HCT116 (cell line): ENCODE measurements at regions not wholly inside any gene's neighbourhood (a gene's known extent, or its start where the extent isn't known, plus 50 kb on each side); places are given as distances from the start of the nearest gene placed in this dataset.

Source experiments
- ATAC-seq: fragments of 200-7000 bp; cut with Tn5 transposase; 2 replicates; pipeline ENCODE4 v1.9.1; 2020; ENCODE audit warnings: mild to moderate bottlenecking, moderate library complexity
- BruUV-seq: library from RNA; stranded (reverse); fragments of 400-500 nt; replicated peaks from 2 replicates; lab custom pipeline; 2021; lab: Mats Ljungman, UMichigan
- CTCF ChIA-PET: fragments of 300-600 bp; sonication (Branson Sonifier 250); formaldehyde crosslinking; loops from one replicate; lab custom pipeline; 2021; ENCODE audit warnings: antibody characterized with exemption; lab: Charles Lee
- POLR2A ChIA-PET: fragments of 300-600, 350-600 bp; sonication (Branson Sonifier 250); formaldehyde crosslinking; loops from one replicate; lab custom pipeline; 2021; ENCODE audit warnings: antibody characterized with exemption; lab: Charles Lee
- RAD21 ChIA-PET, 2 experiments: fragments of 300-600 bp; sonication (Branson Sonifier 250); formaldehyde crosslinking; loops; one replicate each; lab custom pipeline; 2023; ENCODE audit warnings: low total read pairs in 2 of 2; ENCODE audit not compliant: uncharacterized antibody in 2 of 2, unreplicated experiment in 2 of 2, low non-redundant PET in 1 of 2; lab: Charles Lee
- DNase-seq: peaks from one replicate; pipeline ENCODE4 v3.0.0-alpha.2; 2010; ENCODE audit warnings: low read depth, low spot score
- H2AFZ ChIP-seq: fragments of 200-600 bp; shearing (Covaris generic), sonication (generic); 2 replicates; pipeline ENCODE4 v1.6.1; 2017; ENCODE audit warnings: low read depth, mixed run types, mixed read lengths, antibody characterized with exemption, low read length; ENCODE audit not compliant: poor library complexity, severe bottlenecking
- H3K27ac ChIP-seq: 2 replicates; pipeline ENCODE4 v1.5.1; 2012; ENCODE audit warnings: low read depth, low read length
- H3K27me3 ChIP-seq: fragments of 200-600 bp; sonication (generic); 2 replicates; pipeline ENCODE4 v1.6.1; 2016; ENCODE audit warnings: mixed run types, low read length, mixed read lengths; ENCODE audit not compliant: insufficient read depth
- H3K36me3 ChIP-seq, 2 experiments: fragments of 200-500 bp in 1 of 2; fragments of 200-600 bp in 1 of 2; sonication (Bioruptor generic) in 1 of 2; sonication (generic) in 1 of 2; 2 replicates each; pipeline versions ENCODE4 v1.5.1 to v1.6.1; 2014 to 2016; ENCODE audit warnings: low read length in 2 of 2, inconsistent platforms in 1 of 2, mixed read lengths in 1 of 2, mixed run types in 1 of 2; ENCODE audit not compliant: insufficient read depth in 2 of 2, control insufficient read depth in 1 of 2
- H3K4me1 ChIP-seq, 2 experiments: fragments of 200-600 bp in 1 of 2; sonication (generic) in 1 of 2; 2 replicates each; pipeline versions ENCODE4 v1.5.1 to v1.6.1; 2012 to 2017; ENCODE audit warnings: low read length in 2 of 2, inconsistent platforms in 1 of 2, mild to moderate bottlenecking in 1 of 2, mixed read lengths in 1 of 2, mixed run types in 1 of 2, moderate library complexity in 1 of 2; ENCODE audit not compliant: insufficient read depth in 2 of 2, control insufficient read depth in 1 of 2
- H3K4me2 ChIP-seq: fragments of 200-600 bp; sonication (generic); 2 replicates; pipeline ENCODE4 v1.6.1; 2017; ENCODE audit warnings: mixed run types, low read length, mixed read lengths
- H3K4me3 ChIP-seq, 2 experiments: fragments of 200-600 bp in 1 of 2; sonication (generic) in 1 of 2; replicated peaks in 1 of 2; 2 replicates each; pipeline ENCODE4 v1.5.1; 2011 to 2016; ENCODE audit warnings: low read length in 2 of 2, control low read depth in 1 of 2, low read depth in 1 of 2, mild to moderate bottlenecking in 1 of 2, mixed read lengths in 1 of 2, mixed run types in 1 of 2
- H3K79me2 ChIP-seq: fragments of 200-600 bp; sonication (generic); 2 replicates; pipeline ENCODE4 v1.6.1; 2017; ENCODE audit warnings: mild to moderate bottlenecking, mixed run types, low read length, moderate library complexity, mixed read lengths; ENCODE audit not compliant: insufficient read depth
- H3K9ac ChIP-seq: fragments of 200-600 bp; sonication (generic); 2 replicates; pipeline ENCODE4 v1.6.1; 2016; ENCODE audit warnings: low read length, mixed read lengths
- H3K9me2 ChIP-seq: fragments of 200-600 bp; sonication (generic), shearing (Covaris generic); 2 replicates; pipeline ENCODE4 v1.6.1; 2017; ENCODE audit warnings: mixed run types, mild to moderate bottlenecking, moderate library complexity; ENCODE audit not compliant: insufficient read depth
- H3K9me3 ChIP-seq, 2 experiments: fragments of 200-500 bp in 1 of 2; fragments of 200-600 bp in 1 of 2; sonication (Bioruptor generic) in 1 of 2; sonication (generic) in 1 of 2; 2 replicates each; pipeline ENCODE4 v1.6.1; 2014 to 2017; ENCODE audit warnings: low read length in 2 of 2, mixed read lengths in 2 of 2, inconsistent platforms in 1 of 2, low read depth in 1 of 2, mild to moderate bottlenecking in 1 of 2, mixed run types in 1 of 2, moderate library complexity in 1 of 2; ENCODE audit not compliant: control insufficient read depth in 1 of 2, insufficient read depth in 1 of 2
- H4K20me1 ChIP-seq: fragments of 200-600 bp; sonication (generic), shearing (Covaris generic); 2 replicates; pipeline ENCODE4 v1.6.1; 2017; ENCODE audit warnings: mixed run types, mild to moderate bottlenecking, moderate library complexity; ENCODE audit not compliant: insufficient read depth
- ATF3 ChIP-seq: IDR thresholded peaks from 2 replicates; pipeline ENCODE4 v1.6.1; 2012
- CEBPB ChIP-seq: IDR thresholded peaks from 2 replicates; pipeline ENCODE4 v1.6.1; 2012; ENCODE audit warnings: low read depth
- CTCF ChIP-seq, 3 experiments: fragments of 200-600 bp in 1 of 3; sonication (generic) in 1 of 3; IDR thresholded peaks in 2 of 3; conservative IDR thresholded peaks in 1 of 3; 2 replicates each; pipeline ENCODE4 v1.5.1; 2012 to 2017; ENCODE audit warnings: low read depth in 2 of 3, low read length in 2 of 3, antibody characterized with exemption in 1 of 3, borderline replicate concordance in 1 of 3, control low read depth in 1 of 3, mild to moderate bottlenecking in 1 of 3, mixed read lengths in 1 of 3, mixed run types in 1 of 3, moderate library complexity in 1 of 3; ENCODE audit not compliant: insufficient read depth in 1 of 3
- EGR1 ChIP-seq: IDR thresholded peaks from 2 replicates; pipeline ENCODE4 v1.6.1; 2012; ENCODE audit warnings: low read depth
- EZH2phosphoT487 ChIP-seq: fragments of 200-600 bp; IDR thresholded peaks from 2 replicates; pipeline ENCODE4 v1.6.1; 2018; ENCODE audit warnings: antibody characterized with exemption, borderline replicate concordance
- MAX ChIP-seq: IDR thresholded peaks from 2 replicates; pipeline ENCODE4 v1.6.1; 2012
- POLR2AphosphoS5 ChIP-seq: IDR thresholded peaks from 2 replicates; pipeline ENCODE4 v1.6.1; 2011; ENCODE audit warnings: mild to moderate bottlenecking, low read depth, low read length, moderate library complexity
- RAD21 ChIP-seq: IDR thresholded peaks from 2 replicates; pipeline ENCODE4 v1.6.1; 2012; ENCODE audit warnings: low read depth, mild to moderate bottlenecking
- REST ChIP-seq: IDR thresholded peaks from 2 replicates; pipeline ENCODE4 v1.6.1; 2012; ENCODE audit warnings: low read depth
- SIN3A ChIP-seq: IDR thresholded peaks from 2 replicates; pipeline ENCODE4 v1.6.1; 2012; ENCODE audit warnings: low read depth
- SP1 ChIP-seq: IDR thresholded peaks from 2 replicates; pipeline ENCODE4 v1.6.1; 2012; ENCODE audit warnings: low read depth
- YY1 ChIP-seq: IDR thresholded peaks from 2 replicates; pipeline ENCODE4 v1.6.1; 2011; ENCODE audit warnings: low read length, low read depth, moderate library complexity, mild to moderate bottlenecking; ENCODE audit not compliant: insufficient replicate concordance; ENCODE audit errors: extremely low read depth
- ZBTB33 ChIP-seq: IDR thresholded peaks from 2 replicates; pipeline ENCODE4 v1.6.1; 2011; ENCODE audit warnings: mild to moderate bottlenecking, low read length, moderate library complexity; ENCODE audit not compliant: insufficient replicate concordance; ENCODE audit errors: extremely low read depth
- ZNF274 ChIP-seq: fragments of 200-500 bp; sonication (Bioruptor generic); IDR thresholded peaks from 2 replicates; pipeline ENCODE4 v1.6.1; 2014; ENCODE audit warnings: mild to moderate bottlenecking, low read depth, low read length, inconsistent platforms
- intact Hi-C: fragments of 100-400 bp; cut with micrococcal nuclease; formaldehyde crosslinking; loops from 2 replicates; pipeline ENCODE4 v1.10.0; 2022

GRCh38 chr15:96544162-96544756 is 213.8 kb downstream of the NR2F2 start (continued):
- no peak for TF ChIP-seq REST
- TF ChIP-seq MAX = no peak
- TF ChIP-seq SP1 = no peak
- TF ChIP-seq EGR1 = no peak
- TF ChIP-seq YY1 = no peak
- no peak for TF ChIP-seq CEBPB

GRCh38 chr15:96549136-96549535 is 218.6 kb downstream of the NR2F2 start:
- Histone ChIP-seq H3K4me1 (no peaks in the 10 kb centered on the region), H3K27ac (no peak overlapping the region), H4K20me1 (no peaks in the 10 kb centered on the region), H3K36me3 (no peaks in the 10 kb centered on the region), H3K4me3 (no peak overlapping the region), H3K9ac (no peak overlapping the region), H3K4me2 (no peak overlapping the region), H2AFZ (no peak overlapping the region), H3K27me3 (peaks cover 66% of the 10 kb centered on the region), H3K9me2 (no peaks in the 10 kb centered on the region), H3K9me3 (no peaks in the 10 kb centered on the region), H3K79me2 (no peaks in the 10 kb centered on the region)
- BruUV-seq = no TSS peak
- ATAC-seq (no peak), DNase-seq (no peak)
- ChIA-PET POLR2A (no interaction called here), CTCF (no interaction called here), RAD21 (no interaction called here)
- intact Hi-C loops = no loop called here
- no peak for TF ChIP-seq ZNF274
- TF ChIP-seq POLR2AphosphoS5 = no peak
- TF ChIP-seq ATF3 = no peak
- TF ChIP-seq CTCF (IDR thresholded peaks at IDR 0.05 in 2 of 3, conservative IDR thresholded peaks at IDR 0.05 in 1 of 3; ENCODE audit: borderline replicate concordance in 1 of 3, insufficient read depth in 1 of 3, low read depth in 2 of 3, low read length in 2 of 3) = no peak
- no peak for TF ChIP-seq SIN3A
- TF ChIP-seq RAD21 = no peak
- no peak for TF ChIP-seq EZH2phosphoT487
- TF ChIP-seq YY1 = no peak
- no peak for TF ChIP-seq ZBTB33
